AML-193 (cell line): ENCODE measurements at regions not wholly inside any gene's neighbourhood (a gene's known extent, or its start where the extent isn't known, plus 50 kb on each side); places are given as distances from the start of the nearest gene placed in this dataset.

Experiments
- DNase-seq, 2 experiments: peaks; one replicate each; lab custom pipeline; 2025; lab: John Stamatoyannopoulos, UW

GRCh38 chr21:35338881-35339632 lies 290.0 kb upstream of the RUNX1 start:
- DNase-seq, result no peak

GRCh38 chr21:35338281-35338680 lies 289.2 kb upstream of the RUNX1 start:
- DNase-seq, result no peak

- DNase-seq, result no peak
These were observed 288.5 kb upstream of the RUNX1 start for GRCh38 chr21:35337573-35337972.

GRCh38 chr21:35336534-35336933 lies 287.4 kb upstream of the RUNX1 start:
- no peak for DNase-seq

DNA sequence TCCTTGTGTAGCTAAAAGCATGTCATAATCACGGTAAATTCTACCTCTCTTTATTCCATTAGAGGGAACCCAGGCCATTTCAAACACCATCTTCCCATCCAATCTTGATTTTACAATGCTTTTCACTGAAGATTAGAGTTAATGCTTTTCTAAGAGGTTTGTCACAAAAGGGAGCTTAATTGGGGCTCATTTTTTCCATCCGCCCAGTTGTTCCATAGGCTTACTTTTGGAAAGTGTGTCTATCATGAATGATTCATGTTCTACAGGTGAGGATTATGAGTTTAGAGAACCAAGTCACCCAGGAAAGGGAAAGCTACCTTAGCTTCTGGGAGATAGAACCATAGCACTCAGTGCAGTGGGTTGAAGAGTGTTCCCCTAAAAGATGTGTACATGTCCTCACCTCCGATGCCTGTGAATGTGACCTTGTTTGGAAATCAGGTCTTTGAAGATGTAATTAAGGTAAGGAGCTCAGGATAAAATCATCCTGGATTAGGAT lies 286.9 kb upstream of the RUNX1 start:
- no peak for DNase-seq

GRCh38 chr21:35333831-35334618 lies 284.9 kb upstream of the RUNX1 start:
- no peak for DNase-seq

DNA sequence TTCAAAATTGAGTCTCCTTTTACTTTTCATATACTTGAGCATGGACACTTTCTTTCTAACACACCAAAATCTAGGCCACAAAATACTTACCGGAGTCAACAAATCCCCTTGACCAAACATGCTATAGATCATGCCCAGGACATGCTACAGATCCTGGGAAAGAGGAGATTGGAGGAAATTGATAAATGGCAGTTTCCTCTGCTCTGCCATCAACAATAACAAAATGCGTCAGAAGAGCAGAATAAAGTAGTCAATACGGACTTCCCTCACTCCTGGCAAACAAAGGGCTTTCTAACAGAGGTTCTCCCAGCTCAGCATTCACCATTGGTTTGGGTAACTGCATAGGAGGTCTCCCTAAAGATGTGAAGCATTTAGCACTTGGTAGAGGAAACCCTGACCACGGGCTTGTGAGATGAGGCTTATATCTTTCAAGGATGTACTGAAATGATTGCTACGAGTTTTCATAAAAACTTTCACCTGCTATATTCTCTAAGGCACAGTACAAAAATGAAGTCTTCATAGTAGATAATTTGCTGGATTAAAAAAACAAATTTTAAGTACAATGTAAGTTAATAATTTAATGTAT lies 283.8 kb upstream of the RUNX1 start:
- no peak for DNase-seq

- no peak for DNase-seq
These were observed 281.0 kb upstream of the RUNX1 start for GRCh38 chr21:35329940-35330660.

- DNase-seq, result no peak
These were observed 279.9 kb upstream of the RUNX1 start for GRCh38 chr21:35328856-35329455.

GRCh38 chr21:35326677-35327076 lies 277.6 kb upstream of the RUNX1 start:
- no peak for DNase-seq

DNA sequence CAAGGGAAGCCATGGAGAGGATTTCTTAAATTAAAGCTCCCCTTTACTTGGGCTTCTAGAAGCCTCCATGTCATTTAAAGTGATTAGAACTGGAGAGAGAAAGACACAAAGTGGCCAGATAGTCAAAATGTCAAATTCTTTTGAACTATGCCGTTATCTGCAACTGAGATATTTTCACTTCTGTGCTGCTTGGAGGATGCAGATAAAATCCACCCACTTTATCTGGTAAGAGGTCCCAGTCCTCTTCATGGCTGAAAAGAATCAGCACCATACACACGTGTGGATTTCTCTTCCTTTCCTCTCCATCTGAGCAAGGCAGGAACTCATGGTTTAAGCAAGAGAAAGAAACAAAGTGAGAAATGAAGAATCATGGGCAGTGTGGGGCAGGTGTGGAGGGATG lies 276.9 kb upstream of the RUNX1 start:
- no peak for DNase-seq

DNA sequence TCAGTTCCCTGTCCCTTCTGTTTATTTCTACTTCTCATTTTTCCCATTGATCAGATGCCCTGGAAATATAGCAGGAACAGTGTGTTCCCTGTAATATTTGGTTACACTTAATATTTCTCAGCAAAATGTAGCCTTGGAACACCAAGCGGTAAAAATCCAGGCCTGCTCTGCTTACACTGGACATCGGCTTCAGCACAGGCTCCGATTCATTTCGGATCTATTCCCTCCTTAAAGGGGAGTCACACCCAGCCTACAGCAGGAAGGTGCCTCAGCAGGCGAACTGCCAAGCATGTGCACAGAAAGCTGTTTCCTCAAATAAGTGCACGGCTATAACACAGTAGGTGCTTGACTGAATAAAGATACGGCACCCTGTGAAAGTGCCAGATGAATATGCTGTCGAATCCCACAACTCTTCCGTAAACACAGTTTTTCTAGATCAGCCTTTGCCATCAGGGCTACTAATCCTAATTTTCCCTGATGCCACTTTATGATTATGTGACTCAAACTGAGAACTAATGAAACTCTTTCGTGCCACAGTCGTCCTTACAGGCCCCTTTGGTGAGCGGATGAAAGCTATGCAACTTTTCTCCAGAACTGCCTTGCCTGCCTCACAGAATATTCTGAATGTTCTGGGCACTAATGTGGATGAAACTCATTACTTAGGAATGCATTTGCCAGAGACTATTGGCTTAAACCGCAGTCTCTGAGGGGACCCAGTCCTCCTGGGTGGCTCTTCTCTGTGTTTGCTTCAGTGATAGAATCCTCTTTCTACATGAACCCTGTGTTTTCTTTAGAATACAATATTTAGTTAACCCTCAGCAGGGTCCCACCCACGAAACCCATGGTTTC lies 275.5 kb upstream of the RUNX1 start:
- no peak for DNase-seq

DNA sequence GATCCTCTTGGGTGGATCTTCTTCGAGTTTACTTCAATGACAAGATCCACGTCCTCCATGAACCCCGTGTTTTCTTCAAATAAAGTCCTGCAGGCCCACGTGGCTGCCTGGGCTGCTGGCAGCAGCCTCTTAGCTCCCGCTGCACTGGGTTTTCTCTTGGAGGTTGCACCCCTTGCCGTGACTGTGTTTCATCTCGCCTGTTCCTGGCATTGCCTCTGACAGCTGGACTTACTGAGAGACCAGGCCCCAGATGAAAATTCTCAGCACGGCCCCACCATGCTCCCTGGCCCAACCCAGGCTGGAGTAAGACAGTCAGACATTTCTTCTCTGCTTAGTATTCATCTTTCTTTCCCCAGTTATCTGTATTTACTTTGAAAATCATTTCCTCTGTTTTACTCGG lies 274.8 kb upstream of the RUNX1 start:
- no peak for DNase-seq

- no peak for DNase-seq
These were observed 272.5 kb upstream of the RUNX1 start for GRCh38 chr21:35321322-35322200.

DNA sequence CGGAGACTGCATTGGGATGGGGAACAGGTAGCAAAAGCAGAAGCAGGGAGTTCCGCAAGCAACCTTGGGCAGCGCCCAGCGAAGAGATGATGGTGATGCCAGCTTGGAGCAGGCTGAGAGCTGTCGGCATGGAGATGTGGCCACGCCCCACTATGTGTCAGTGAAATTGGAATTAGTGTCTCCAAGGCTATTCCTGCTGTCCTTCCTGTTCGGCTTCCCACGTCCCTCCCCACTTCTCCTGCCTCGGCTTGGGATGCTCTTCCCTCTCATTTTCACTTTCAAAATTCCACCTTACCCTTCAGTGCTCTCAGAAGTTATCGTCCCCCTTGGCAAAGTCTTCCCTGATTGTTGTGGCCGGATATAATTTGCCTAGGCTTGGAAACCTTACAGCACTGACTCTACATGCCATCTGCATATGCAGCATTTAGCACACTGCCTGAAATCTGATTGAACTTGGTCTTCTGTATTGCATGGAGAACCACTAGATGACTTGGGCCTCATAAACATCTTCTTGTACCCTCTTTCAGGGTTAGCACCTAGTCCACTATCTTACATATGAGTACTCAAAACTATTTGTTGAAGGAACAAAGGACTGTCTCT lies 270.7 kb upstream of the RUNX1 start:
- DNase-seq, result no peak

DNA sequence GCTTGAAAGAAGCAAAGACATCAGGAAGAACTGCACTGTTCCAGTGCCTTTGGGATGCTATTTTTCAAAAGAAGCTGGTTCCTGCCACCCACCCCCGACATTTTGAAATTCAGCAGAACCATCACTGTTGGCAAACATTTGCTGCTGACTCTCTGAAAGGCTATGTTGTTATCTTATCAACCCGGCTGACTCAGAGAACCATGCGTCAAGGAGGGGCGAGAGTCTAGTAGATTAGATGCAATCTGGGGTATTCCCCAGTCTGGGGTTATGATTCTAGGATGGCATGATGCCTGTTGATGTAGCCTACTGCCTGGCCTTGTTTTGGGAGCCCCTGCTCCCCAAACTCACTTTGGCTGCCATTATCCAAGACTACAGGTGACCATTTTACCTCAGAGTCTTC lies 267.8 kb upstream of the RUNX1 start:
- DNase-seq, result no peak

GRCh38 chr21:35316456-35316855 lies 267.4 kb upstream of the RUNX1 start:
- no peak for DNase-seq

GRCh38 chr21:35314857-35315582 lies 265.9 kb upstream of the RUNX1 start:
- DNase-seq, result no peak

DNA sequence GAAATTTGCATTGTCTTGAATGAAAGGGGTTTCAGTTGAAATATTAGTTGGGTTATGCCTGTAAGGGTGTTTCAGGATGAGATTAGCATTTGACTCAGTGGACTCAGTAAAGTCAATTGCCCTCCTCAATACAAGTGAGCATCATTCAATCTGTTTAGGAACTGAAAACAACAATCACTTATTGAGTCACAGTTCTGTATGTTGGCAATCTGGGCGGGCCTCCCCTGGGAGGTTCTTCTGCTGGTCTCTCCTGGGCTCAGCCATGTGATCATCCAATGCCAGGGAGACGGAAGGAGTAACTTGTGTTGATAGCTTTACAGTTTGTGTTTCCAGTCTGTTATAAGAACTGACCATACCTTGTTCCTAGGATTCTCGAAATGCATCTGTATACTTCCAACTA lies 262.9 kb upstream of the RUNX1 start:
- no peak for DNase-seq
